HG03060 (cell line): ENCODE measurements at regions not wholly inside any gene's neighbourhood (a gene's known extent, or its start where the extent isn't known, plus 50 kb on each side); places are given as distances from the start of the nearest gene placed in this dataset.
"Not testable (repeated sequence)": the region's sequence is repeated elsewhere in the genome, so short reads cannot be mapped to it uniquely, and the experiment has no call there.

Source experiments
- ATAC-seq: cut with Tn5 transposase; IDR thresholded peaks from one replicate; pipeline ENCODE4 v1.9.1; 2021; ENCODE audit warnings: low read depth, moderate number of reproducible peaks; ENCODE audit not compliant: unreplicated experiment

DNA sequence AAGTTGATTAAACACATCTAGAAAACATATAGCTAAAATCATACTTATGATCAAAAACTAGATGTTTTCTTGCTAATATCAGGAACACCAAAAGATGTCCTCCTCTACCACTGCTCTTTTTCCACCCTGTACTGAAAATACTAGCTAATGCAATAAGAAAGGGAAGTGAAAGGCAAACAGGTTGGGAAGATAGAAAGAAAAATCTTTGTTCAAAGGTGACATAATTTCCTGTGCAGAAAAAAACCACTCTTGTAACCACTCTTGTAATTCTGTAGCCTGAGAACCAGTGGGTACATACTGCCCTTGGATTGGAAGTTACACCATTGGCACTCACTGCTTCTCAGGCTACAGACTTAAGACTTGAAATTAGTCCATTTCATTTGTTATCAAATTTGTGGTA is 258.9 kb upstream of the TGIF2LY start:
- not testable (repeated sequence) for ATAC-seq

DNA sequence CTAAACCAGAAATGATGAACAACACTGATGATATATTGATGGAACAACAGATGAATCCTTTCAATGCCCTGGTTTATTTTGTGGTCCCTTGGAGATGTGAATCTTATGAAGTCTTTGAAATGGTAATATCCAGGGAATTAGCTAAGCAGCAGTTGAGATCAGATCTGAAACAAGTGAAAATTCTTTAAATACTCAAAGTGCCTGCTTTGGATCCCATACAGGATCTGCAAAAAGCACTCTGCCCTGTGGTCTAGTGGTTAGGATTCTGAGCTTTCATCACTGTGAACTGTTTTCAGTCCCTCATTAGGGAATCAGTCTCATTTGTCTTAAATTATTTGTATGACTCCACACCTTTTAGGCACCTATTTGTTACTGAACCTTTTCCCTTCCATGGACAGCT is 211.3 kb upstream of the TGIF2LY start:
- ATAC-seq = not testable (repeated sequence)

DNA sequence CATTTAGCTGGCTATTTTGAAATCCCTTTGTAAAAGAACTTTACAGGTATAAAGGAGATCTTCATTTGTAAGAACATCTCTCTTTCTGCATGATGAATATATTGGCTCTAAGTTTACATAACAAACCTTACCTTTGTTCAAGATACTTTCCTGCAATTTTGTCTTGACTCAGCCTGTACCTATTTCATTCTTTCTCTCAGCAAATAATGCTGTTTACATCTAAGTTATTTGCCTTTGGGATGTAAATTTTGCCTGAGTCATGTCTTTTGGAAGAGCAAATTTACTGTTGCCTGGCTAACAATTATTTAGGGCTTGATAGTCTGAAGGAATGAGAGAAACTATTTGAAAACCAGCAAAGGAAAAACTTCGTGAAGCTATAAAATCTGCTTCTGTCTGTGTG is 210.4 kb upstream of the TGIF2LY start:
- not testable (repeated sequence) for ATAC-seq

DNA sequence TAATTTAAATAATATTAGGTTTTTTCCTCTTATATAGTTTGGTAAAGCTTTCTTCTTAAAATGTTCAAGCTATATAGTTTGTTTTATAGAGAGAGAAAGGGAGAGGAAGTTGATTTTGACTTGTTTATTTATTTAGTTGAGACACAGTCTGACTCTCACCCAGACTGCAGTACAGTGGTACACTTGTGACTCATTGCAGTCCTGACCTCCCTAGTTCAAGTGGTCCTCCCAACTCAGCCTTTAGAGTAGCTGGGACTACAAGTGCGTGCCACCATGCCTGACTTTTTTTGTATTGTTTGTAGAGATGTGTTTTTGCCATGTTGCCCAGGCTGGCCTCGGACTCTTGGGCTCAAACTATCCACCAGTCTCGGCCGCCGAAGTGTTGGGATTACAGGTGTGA is 187.4 kb upstream of the TGIF2LY start:
- not testable (repeated sequence) for ATAC-seq

DNA sequence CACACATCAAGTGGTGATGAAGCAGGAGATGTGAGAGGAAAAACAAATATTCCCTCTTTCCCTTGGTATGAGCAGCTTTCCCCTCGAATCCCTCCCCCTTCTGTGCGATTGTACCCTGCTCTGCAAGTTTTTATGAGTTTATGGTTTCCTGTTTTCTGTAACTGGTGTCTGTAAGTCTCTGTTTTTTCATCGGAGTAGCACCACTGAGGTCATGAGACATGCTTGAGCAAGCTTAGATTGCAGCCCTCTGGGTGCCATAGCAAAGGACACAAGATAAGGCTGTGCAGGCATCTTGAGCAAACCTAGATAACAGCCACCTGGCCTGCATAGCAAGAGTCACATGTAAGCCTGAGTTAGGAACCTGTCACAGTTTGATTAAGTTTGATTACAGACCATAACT is 174.6 kb upstream of the TGIF2LY start:
- ATAC-seq = not testable (repeated sequence)

DNA sequence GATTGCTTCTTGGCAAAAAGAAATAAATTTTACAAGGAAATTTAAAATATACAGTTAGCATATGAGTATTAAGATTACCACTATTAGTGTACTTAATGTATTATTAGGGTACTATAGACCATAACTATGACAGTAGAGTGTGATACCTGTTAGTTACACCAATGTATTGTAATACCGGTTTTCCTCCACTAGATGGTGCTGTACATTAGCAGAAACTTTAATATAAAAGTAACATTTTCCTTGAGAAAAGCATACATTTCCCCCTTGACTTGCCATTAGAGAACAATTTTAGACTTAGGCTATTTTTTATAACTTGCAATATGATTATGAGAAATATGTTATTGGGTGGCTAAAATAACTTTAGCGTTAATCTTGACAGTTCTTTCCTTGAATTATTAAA is 173.3 kb upstream of the TGIF2LY start:
- ATAC-seq = not testable (repeated sequence)

DNA sequence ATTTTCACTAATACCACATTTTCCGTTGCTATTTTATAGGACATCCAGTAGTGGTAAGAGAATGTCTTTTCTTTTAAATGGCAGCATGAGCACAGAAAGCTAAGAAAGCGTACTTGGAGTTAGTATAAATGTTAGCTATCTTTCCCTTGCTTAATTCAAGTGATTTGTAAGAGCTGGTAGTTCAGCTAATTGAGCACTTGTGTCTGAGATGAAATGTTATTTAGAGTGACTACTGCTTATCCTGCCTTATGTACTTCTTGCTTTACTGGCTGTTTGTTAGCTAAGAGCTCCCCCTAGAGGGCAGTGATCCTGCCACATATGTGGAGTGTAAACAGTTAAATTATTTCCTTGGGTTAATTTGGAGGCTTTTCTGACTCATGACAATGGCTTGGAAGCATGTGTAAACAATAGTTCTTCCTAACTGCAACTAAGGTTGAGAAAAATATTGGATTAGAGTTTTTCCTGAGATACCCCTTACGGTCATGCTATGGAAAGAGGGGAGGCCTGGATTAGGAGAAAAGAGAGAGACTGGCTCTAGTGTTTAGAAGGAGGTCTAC is 171.9 kb upstream of the TGIF2LY start:
- ATAC-seq = not testable (repeated sequence)

DNA sequence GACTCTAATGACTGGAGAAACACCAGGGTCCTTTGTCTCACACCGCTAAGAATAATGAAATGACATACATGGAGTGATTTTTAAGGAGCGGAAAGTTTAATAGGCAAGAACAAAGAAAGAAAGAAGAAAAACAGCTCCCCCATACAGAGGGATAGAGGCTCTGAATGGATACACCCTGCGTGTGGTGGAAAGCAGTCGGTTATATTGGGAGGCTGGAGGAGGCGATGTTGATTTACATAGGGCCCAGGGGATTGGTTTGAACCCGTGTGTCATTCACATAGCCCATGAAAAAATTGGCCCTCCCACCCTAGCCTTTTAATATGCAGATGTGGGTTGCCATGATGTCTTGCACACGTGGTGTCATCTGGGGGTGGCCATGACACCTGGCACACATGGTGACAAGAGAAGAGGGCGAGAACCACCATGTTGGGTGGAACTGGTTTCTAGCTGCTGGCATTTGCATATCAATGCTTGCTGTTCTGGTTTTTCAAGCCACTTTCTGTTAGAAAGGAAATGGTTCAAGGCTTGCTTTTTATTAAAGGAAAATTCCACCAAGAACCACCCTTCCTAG is 168.5 kb upstream of the TGIF2LY start:
- ATAC-seq = not testable (repeated sequence)
